Caki2 (cell line): ENCODE measurements at regions not wholly inside any gene's neighbourhood (a gene's known extent, or its start where the extent isn't known, plus 50 kb on each side); places are given as distances from the start of the nearest gene placed in this dataset.
"Not testable (repeated sequence)": the region's sequence is repeated elsewhere in the genome, so short reads cannot be mapped to it uniquely, and the experiment has no call there.

Source experiments
- DNase-seq: peaks from one replicate; pipeline ENCODE4 v3.0.0-alpha.2; 2015; ENCODE audit warnings: low read depth
- in situ Hi-C: cut with HindIII; loops from 2 replicates; pipeline ENCODE4 v1.10.0; 2016; ENCODE audit warnings: low sequenced_read_pairs, low pct_unique_long_range_greater_than_20kb, mixed read lengths

GRCh38 chr6:16043171-16044135, 85.4 kb upstream of the MYLIP start:
- DNase-seq: no peak

GRCh38 chr6:16042751-16043150, 86.1 kb upstream of the MYLIP start:
- in situ Hi-C loops: no loop called here
- no peak for DNase-seq

More at GRCh38 chr6:16043171-16044135, 85.4 kb upstream of the MYLIP start:
- in situ Hi-C loops: no loop called here

GRCh38 chr6:16041327-16041726, 87.6 kb upstream of the MYLIP start:
- DNase-seq: no peak
- in situ Hi-C loops: no loop called here

- in situ Hi-C loops: no loop called here
- no peak for DNase-seq
Observed at GRCh38 chr6:16040628-16040974, 88.3 kb upstream of the MYLIP start.

- in situ Hi-C loops, DNase-seq: not testable (repeated sequence)
Observed at GRCh38 chr6:16039892-16040627, 88.8 kb upstream of the MYLIP start.

- no peak for DNase-seq
- in situ Hi-C loops: no loop called here
Observed at GRCh38 chr6:16038938-16039337, 89.9 kb upstream of the MYLIP start.

- in situ Hi-C loops: no loop called here
- no peak for DNase-seq
Observed at GRCh38 chr6:16035488-16036080, 93.3 kb upstream of the MYLIP start.

GRCh38 chr6:16033214-16033613, 95.7 kb upstream of the MYLIP start:
- in situ Hi-C loops: no loop called here
- no peak for DNase-seq

- in situ Hi-C loops: no loop called here
- no peak for DNase-seq
Observed at GRCh38 chr6:16031278-16031981, 97.5 kb upstream of the MYLIP start.

- in situ Hi-C loops: no loop called here
- no peak for DNase-seq
Observed at GRCh38 chr6:16028966-16029365, 99.9 kb upstream of the MYLIP start.

- no peak for DNase-seq
- in situ Hi-C loops: no loop called here
Observed at GRCh38 chr6:16020259-16020658, 108.6 kb upstream of the MYLIP start.

- no peak for DNase-seq
- in situ Hi-C loops: no loop called here
Observed at GRCh38 chr6:16019462-16019861, 109.4 kb upstream of the MYLIP start.

- no peak for DNase-seq
- in situ Hi-C loops: no loop called here
Observed at GRCh38 chr6:16018626-16019025, 110.3 kb upstream of the MYLIP start.

- DNase-seq, in situ Hi-C loops: not testable (repeated sequence)
Observed at GRCh38 chr6:16014325-16014724, 114.6 kb upstream of the MYLIP start.

- in situ Hi-C loops: no loop called here
- DNase-seq: no peak
Observed at GRCh38 chr6:16007146-16007545, 121.7 kb upstream of the MYLIP start.

GRCh38 chr6:16006681-16007080, 122.2 kb upstream of the MYLIP start:
- in situ Hi-C loops: no loop called here
- DNase-seq: no peak

GRCh38 chr6:16004934-16005679, 123.8 kb upstream of the MYLIP start:
- in situ Hi-C loops: no loop called here
- DNase-seq: no peak

GRCh38 chr6:16003197-16003491, 125.7 kb upstream of the MYLIP start:
- in situ Hi-C loops: no loop called here
- DNase-seq: no peak
